H9 (cell line): ENCODE measurements at regions not wholly inside any gene's neighbourhood (a gene's known extent, or its start where the extent isn't known, plus 50 kb on each side); places are given as distances from the start of the nearest gene placed in this dataset.

Experiments
- DNase-seq: peaks from one replicate; pipeline ENCODE4 v3.0.0-alpha.2; 2017
- H2AFZ ChIP-seq: one replicate; pipeline ENCODE4 v1.6.1; 2013; ENCODE audit warnings: mild to moderate bottlenecking, low read length, control low read depth, moderate library complexity
- H2AK5ac ChIP-seq: 2 replicates; pipeline ENCODE4 v1.6.1; 2013; ENCODE audit warnings: low read length, control low read depth, mixed read lengths; ENCODE audit not compliant: insufficient read length
- H2BK120ac ChIP-seq: one replicate; pipeline ENCODE4 v1.6.1; 2013; ENCODE audit warnings: low read depth, mild to moderate bottlenecking, low read length, control low read depth, inconsistent platforms; ENCODE audit not compliant: poor library complexity, severe bottlenecking
- H2BK12ac ChIP-seq: 2 replicates; pipeline ENCODE4 v1.6.1; 2013; ENCODE audit warnings: low read length, control low read depth, mixed read lengths, low read depth; ENCODE audit not compliant: insufficient read length
- H2BK15ac ChIP-seq: 2 replicates; pipeline ENCODE4 v1.6.1; 2013; ENCODE audit warnings: low read depth, low read length, control low read depth
- H2BK20ac ChIP-seq: one replicate; pipeline ENCODE4 v1.6.1; 2013; ENCODE audit warnings: low read depth, mild to moderate bottlenecking, low read length, control low read depth, inconsistent platforms; ENCODE audit not compliant: poor library complexity, severe bottlenecking
- H2BK5ac ChIP-seq: 2 replicates; pipeline ENCODE4 v1.6.1; 2013; ENCODE audit warnings: low read length, control low read depth, mixed read lengths; ENCODE audit not compliant: insufficient read length
- H3K14ac ChIP-seq: 2 replicates; pipeline ENCODE4 v1.6.1; 2013; ENCODE audit warnings: low read length, control low read depth; ENCODE audit not compliant: insufficient read depth
- H3K18ac ChIP-seq: 2 replicates; pipeline ENCODE4 v1.6.1; 2013; ENCODE audit warnings: low read depth, mild to moderate bottlenecking, mixed read lengths, low read length, control low read depth; ENCODE audit not compliant: insufficient read length
- H3K23ac ChIP-seq: 2 replicates; pipeline ENCODE4 v1.6.1; 2013; ENCODE audit warnings: low read length, control low read depth, mixed read lengths, low read depth; ENCODE audit not compliant: insufficient read length
- H3K23me2 ChIP-seq: 2 replicates; pipeline ENCODE4 v1.6.1; 2013; ENCODE audit warnings: low read depth, mild to moderate bottlenecking, mixed read lengths, low read length, control low read depth; ENCODE audit not compliant: insufficient read length, poor library complexity, severe bottlenecking
- H3K27ac ChIP-seq: 2 replicates; pipeline ENCODE4 v1.5.1; 2013; ENCODE audit warnings: low read length, control low read depth, mixed read lengths, low read depth; ENCODE audit not compliant: insufficient read length
- H3K27me3 ChIP-seq: 2 replicates; pipeline ENCODE4 v1.6.1; 2013; ENCODE audit warnings: low read length, control low read depth, inconsistent platforms; ENCODE audit not compliant: insufficient read depth
- H3K4ac ChIP-seq: 2 replicates; pipeline ENCODE4 v1.6.1; 2013; ENCODE audit warnings: low read depth, mild to moderate bottlenecking, control low read depth, inconsistent platforms, low read length, moderate library complexity
- H3K4me1 ChIP-seq: 2 replicates; pipeline ENCODE4 v1.6.1; 2013; ENCODE audit warnings: low read length, control low read depth, inconsistent platforms; ENCODE audit not compliant: insufficient read depth
- H3K4me2 ChIP-seq: 2 replicates; pipeline ENCODE4 v1.6.1; 2013; ENCODE audit warnings: low read length, control low read depth, mixed read lengths; ENCODE audit not compliant: insufficient read length, insufficient read depth
- H3K56ac ChIP-seq: 2 replicates; pipeline ENCODE4 v1.6.1; 2013; ENCODE audit warnings: low read depth, mild to moderate bottlenecking, mixed read lengths, low read length, control low read depth; ENCODE audit not compliant: insufficient read length
- H3K79me1 ChIP-seq: 2 replicates; pipeline ENCODE4 v1.6.1; 2013; ENCODE audit warnings: low read depth, mild to moderate bottlenecking, moderate library complexity, low read length, control low read depth, inconsistent platforms; ENCODE audit not compliant: insufficient read depth, poor library complexity, severe bottlenecking
- H3K79me2 ChIP-seq: 2 replicates; pipeline ENCODE4 v1.6.1; 2013; ENCODE audit warnings: low read length, control low read depth, inconsistent platforms; ENCODE audit not compliant: insufficient read depth
- H3K9ac ChIP-seq: 2 replicates; pipeline ENCODE4 v1.6.1; 2013; ENCODE audit warnings: low read length, control low read depth, mixed read lengths; ENCODE audit not compliant: insufficient read length; ENCODE audit errors: extremely low read depth
- H3K9me3 ChIP-seq: one replicate; pipeline ENCODE4 v1.6.1; 2013; ENCODE audit warnings: low read depth, low read length, inconsistent platforms; ENCODE audit not compliant: control insufficient read depth
- H3T11ph ChIP-seq: one replicate; pipeline ENCODE4 v1.6.1; 2013; ENCODE audit warnings: mild to moderate bottlenecking, low read length, control low read depth, inconsistent platforms
- H4K20me1 ChIP-seq: one replicate; pipeline ENCODE4 v1.6.1; 2013; ENCODE audit not compliant: control insufficient read depth, insufficient read length, insufficient read depth
- H4K5ac ChIP-seq: 2 replicates; pipeline ENCODE4 v1.6.1; 2013; ENCODE audit warnings: low read depth, mild to moderate bottlenecking, mixed read lengths, low read length, control low read depth; ENCODE audit not compliant: insufficient read length
- H4K8ac ChIP-seq: replicated peaks from 2 replicates; pipeline ENCODE4 v1.6.1; 2013; ENCODE audit warnings: low read length, control low read depth, mixed read lengths, low read depth; ENCODE audit not compliant: insufficient read length
- H4K91ac ChIP-seq: 2 replicates; pipeline ENCODE4 v1.6.1; 2013; ENCODE audit warnings: low read depth, mild to moderate bottlenecking, moderate library complexity, mixed read lengths, low read length, control low read depth; ENCODE audit not compliant: insufficient read length
- H3K27ac Mint-ChIP-seq, 3 experiments: 2 replicates in 2 of 3; 3 replicates in 1 of 3; pipeline ENCODE4 v1.8.0; 2020 to 2021; ENCODE audit warnings: mixed read lengths in 3 of 3, mild to moderate bottlenecking in 1 of 3, moderate library complexity in 1 of 3
- H3K27me3 Mint-ChIP-seq: 2 replicates; pipeline ENCODE4 v1.8.0; 2021; ENCODE audit warnings: low read depth, mild to moderate bottlenecking, moderate library complexity, mixed read lengths
- H3K36me3 Mint-ChIP-seq, 3 experiments: 2 replicates in 2 of 3; 3 replicates in 1 of 3; pipeline ENCODE4 v1.8.0; 2020 to 2021; ENCODE audit warnings: low read depth in 3 of 3, mixed read lengths in 3 of 3; ENCODE audit not compliant: insufficient read depth in 1 of 3
- H3K4me1 Mint-ChIP-seq, 2 experiments: 2 replicates each; pipeline ENCODE4 v1.8.0; 2020; ENCODE audit warnings: mixed read lengths in 2 of 2
- H3K4me3 Mint-ChIP-seq, 2 experiments: 2 replicates in 1 of 2; 3 replicates in 1 of 2; pipeline ENCODE4 v1.8.0; 2020 to 2021; ENCODE audit warnings: mild to moderate bottlenecking in 2 of 2, mixed read lengths in 2 of 2, moderate library complexity in 1 of 2
- H3K9me3 Mint-ChIP-seq, 2 experiments: 2 replicates in 1 of 2; 3 replicates in 1 of 2; pipeline ENCODE4 v1.8.0; 2020; ENCODE audit warnings: mild to moderate bottlenecking in 2 of 2, mixed read lengths in 2 of 2, moderate library complexity in 1 of 2
- WGBS: extraction: QIAGEN DNeasy Blood & Tissue Kit; methylation state at CpG from one replicate; pipeline ENCODE4 v1.1.7; 2013; ENCODE audit warnings: missing lambda C conversion rate, low lambda C conversion rate, mixed read lengths; ENCODE audit not compliant: insufficient read length; ENCODE audit errors: extremely low coverage; 5-methylcytosine and 5-hydroxymethylcytosine counted together
- TF ChIP-seq, protein P1 (sequence below): fragments of 200-600 bp; sonication (generic); conservative IDR thresholded peaks from 3 replicates; pipeline ENCODE4 v1.8.0; 2021; ENCODE audit warnings: antibody characterized with exemption, mild to moderate bottlenecking

DNA sequence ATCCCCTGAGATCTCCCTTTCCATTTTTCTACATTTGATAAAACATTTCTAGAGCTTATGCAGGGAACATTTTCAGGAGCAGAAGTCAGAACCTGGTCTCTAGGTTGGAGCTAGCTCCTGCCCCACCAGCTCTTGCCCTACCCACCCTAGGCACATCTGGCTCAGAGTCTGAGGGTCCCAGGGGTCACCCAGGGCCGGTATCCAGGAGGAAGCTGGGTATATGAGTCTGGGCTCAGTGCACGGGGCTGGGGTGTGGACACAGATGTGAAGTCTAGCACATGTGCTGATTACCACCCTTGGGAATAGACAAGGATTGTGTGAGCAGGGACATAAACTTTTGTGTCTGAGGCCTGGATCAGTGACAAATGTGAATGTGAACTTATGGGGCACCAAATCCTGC, 95.4 kb downstream of the MATN1 start:
- peaks cover 16% of the 10 kb centered on the region for H3K27me3 Mint-ChIP-seq
- no peak overlapping the region for H3K14ac ChIP-seq

More for the DNA sequence above, 95.4 kb downstream of the MATN1 start:
- Histone ChIP-seq H4K91ac (no peak overlapping the region), H4K8ac (no peak overlapping the region), H3K79me1 (no peaks in the 10 kb centered on the region), H3K79me2 (no peaks in the 10 kb centered on the region), H3T11ph (no peak overlapping the region), H3K9ac (no peak overlapping the region), H2AK5ac (no peak overlapping the region), H3K23me2 (no peaks in the 10 kb centered on the region), H3K9me3 (no peaks in the 10 kb centered on the region), H3K4me1 (no peaks in the 10 kb centered on the region), H4K5ac (no peak overlapping the region), H2BK15ac (no peak overlapping the region), H4K20me1 (no peaks in the 10 kb centered on the region), H3K4me2 (no peak overlapping the region), H2BK5ac (no peak overlapping the region), H2AFZ (no peak overlapping the region), H2BK120ac (no peak overlapping the region), H3K18ac (no peak overlapping the region), H3K27me3 (no peaks in the 10 kb centered on the region; the same call in 1 of the 2 replicates), H3K4ac (no peak overlapping the region), H3K23ac (no peak overlapping the region), H3K56ac (no peak overlapping the region), H2BK20ac (no peak overlapping the region), H2BK12ac (no peak overlapping the region), H3K27ac (no peak overlapping the region)
- no peak overlapping the region for H3K4me3 Mint-ChIP-seq
- no CpG with 5 or more reads among the region's 2 CpGs for WGBS
- H3K27ac Mint-ChIP-seq = no peak overlapping the region
- TF ChIP-seq, protein P1, sequence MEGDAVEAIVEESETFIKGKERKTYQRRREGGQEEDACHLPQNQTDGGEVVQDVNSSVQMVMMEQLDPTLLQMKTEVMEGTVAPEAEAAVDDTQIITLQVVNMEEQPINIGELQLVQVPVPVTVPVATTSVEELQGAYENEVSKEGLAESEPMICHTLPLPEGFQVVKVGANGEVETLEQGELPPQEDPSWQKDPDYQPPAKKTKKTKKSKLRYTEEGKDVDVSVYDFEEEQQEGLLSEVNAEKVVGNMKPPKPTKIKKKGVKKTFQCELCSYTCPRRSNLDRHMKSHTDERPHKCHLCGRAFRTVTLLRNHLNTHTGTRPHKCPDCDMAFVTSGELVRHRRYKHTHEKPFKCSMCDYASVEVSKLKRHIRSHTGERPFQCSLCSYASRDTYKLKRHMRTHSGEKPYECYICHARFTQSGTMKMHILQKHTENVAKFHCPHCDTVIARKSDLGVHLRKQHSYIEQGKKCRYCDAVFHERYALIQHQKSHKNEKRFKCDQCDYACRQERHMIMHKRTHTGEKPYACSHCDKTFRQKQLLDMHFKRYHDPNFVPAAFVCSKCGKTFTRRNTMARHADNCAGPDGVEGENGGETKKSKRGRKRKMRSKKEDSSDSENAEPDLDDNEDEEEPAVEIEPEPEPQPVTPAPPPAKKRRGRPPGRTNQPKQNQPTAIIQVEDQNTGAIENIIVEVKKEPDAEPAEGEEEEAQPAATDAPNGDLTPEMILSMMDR = no peak
- no peak for DNase-seq
- peaks cover 0 to 3% (median 0%) of the 10 kb centered on the region in 3 experiments; a peak in 2 of 7 replicates for H3K36me3 Mint-ChIP-seq
- H3K9me3 Mint-ChIP-seq = peaks cover 22 to 23% of the 10 kb centered on the region in 2 experiments
- H3K4me1 Mint-ChIP-seq = no peaks in the 10 kb centered on the region
